NCI-H1436 treated with DMSO at 0.1 percent for 48 hours (cell line): ENCODE measurements at regions not wholly inside any gene's neighbourhood (a gene's known extent, or its start where the extent isn't known, plus 50 kb on each side); places are given as distances from the start of the nearest gene placed in this dataset.

Source experiments
- DNase-seq: peaks from one replicate; lab custom pipeline; 2025; lab: John Stamatoyannopoulos, UW

DNA sequence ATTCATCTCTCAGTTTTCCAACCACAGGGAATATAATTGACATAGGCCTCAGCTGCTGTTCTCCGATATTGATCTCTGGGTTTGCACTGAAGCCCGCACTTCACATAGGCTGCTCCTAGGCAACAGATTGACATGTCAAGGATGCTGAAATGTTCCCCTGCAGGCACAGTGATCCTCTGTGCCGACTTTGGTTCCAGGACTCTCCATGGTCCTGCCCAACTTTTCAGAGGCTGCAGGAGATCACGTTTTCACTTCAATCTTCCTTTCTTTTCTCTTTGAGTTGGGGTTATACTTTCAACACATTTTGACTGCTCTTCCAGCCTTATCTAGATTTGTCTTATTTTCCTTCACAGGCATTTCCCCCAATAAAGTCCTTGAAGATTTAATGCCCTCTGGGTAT is 1361.0 kb downstream of the DSC3 start:
- DNase-seq = no peak

DNA sequence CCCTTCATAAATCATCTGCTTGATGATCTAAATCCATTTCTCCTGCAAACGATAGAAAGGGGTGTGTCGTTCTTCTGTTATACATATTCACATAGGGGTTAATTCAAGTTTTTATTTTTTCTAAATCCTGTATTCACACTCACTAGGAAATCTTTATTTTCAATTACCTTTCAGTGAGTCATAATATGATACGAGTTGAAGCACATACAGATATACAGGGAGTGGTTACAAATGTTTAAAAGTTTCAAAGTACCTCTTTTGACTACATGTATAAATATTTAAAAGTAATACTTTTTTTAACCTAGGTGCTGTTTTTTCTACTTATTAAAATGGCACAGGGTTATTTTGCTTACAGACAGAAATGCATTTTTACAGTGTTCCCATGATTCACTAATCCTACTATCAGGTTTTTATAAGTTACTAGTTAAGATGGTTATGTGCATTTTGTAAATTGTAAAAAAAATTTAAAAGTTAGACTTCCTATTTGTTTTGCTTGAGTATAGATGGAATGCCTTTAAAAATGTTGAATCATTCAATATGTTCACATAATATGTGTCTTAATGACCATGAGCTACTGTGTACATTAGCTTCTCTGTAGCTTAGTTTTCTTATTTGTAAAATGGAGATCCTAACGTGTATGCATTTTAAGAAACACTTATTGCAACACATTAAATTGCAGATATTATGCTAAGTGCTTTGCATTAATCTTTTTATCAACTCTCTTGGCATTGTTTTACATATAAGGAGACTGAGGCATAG is 1378.1 kb downstream of the DSC3 start:
- no peak for DNase-seq

DNA sequence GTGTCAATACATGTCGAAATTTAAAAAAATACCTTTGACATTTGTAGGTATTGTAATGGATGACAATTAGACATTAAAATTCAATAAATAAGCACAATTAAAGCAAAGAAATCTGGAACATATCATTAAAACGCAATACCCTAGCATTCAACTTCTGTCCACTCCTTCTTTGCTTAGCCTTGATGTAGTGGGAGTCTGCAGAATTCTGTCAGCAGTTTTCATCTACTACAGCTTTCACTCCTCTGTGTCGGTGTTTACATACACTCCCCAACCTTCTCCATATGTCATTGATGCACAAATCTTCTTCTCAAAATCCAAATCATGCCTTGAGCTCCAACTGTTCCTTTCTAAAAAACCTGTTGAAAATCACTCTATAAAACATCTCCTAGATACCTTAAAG is 1380.6 kb downstream of the DSC3 start:
- no peak for DNase-seq

DNA sequence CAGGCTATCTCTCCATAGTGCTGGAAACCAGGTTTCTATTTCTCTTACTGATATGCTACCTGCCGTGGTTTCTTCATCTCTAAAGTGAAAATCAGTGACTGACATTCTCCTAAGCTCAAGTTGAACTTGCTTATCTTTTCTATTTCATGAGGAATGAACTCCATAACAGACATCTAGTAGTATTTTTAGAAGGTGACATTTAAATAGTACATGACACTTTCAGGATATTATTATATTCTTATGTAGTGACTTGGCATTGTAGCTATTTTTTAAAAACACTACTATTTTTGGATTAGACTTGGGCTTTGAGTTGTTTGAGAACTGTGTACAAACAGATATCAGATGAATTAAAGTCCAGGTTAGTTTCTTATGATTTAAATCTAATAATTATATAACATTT is 1381.8 kb downstream of the DSC3 start:
- no peak for DNase-seq

DNA sequence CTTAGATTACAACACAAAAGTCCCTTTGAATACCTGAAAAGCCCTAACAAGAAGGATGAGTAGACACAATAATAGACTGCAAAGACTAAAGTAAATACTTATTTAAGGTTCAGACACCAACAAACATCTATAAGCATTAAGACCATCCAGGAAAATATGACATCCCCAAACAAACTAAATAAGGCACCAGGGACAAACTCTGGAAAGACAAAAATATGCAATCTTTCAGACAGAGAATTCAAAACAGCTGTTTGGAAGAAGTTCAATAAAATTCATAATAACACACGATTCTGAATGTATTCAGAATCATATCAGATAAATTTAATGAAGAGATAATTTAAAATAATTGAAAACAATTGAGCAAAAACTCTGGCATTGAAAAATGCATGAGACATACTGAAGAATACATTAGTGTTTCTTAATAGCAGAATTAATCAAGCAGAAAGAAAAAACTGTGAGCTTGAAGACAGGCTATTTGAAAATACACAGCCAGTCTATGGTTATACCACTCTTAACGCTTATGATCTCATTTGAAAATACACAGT is 1388.8 kb downstream of the DSC3 start:
- no peak for DNase-seq

DNA sequence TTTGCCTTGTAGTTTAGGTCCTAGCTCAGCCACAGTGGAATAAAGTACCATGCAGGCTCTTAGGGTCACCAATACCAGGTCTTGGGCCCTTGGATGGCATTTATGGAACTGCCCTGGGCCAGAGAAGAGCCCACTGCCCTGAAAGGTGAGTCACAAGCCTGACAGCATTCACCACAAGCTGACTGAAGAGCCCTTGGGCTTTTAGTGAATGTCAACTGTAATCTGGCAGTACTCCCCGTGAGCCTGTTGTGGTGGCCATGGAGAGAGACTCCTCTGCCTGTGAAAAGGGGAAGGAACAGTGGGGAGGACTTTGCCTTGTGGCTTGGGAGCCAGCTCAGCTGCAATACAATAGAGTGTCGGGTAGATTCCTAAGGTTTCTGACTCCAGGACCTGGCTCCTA is 1389.7 kb downstream of the DSC3 start:
- no peak for DNase-seq

DNA sequence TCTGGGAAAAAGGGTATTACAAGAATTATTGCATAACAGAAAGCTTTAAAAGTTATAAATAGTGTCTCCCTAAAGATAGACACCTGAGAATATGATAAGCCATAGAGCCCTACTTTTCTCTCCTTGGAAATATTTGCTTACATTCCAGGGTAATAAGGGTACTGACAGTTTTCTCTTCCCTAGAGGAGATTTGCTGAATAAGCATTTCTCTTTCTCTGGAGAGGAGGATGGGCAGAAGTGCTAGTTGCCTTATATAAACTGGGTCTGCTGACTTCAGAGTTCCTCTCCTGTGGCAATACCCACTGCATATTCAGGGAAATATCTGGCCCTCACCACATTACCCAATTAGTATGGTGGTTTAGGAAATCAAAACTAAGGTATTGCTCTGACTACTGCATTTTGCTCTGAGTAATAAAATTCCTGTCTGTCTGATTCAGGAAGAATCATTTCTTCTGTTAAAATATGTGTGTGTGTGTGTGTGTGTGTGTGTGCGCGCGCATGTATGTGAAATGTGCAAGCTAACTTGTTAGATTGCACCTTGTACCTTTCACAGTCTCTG is 1391.3 kb downstream of the DSC3 start:
- no peak for DNase-seq

DNA sequence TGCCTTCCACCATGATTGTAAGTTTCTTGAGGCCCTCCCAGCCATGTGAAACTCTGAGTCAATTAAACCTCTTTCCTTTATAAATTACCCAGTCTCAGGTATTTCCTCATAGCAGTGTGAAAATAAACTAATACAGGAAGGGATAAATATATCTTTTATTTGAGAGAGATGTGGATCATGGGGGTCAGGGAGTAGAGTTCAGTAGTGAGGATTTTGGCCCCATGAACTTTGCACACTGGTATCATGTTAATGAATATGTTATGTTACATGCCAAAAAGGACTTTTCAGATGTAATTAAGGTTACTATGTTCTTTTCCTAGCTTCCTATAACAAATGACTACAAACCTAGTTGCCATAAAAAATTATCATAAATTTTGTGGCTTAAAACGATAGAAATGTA is 1393.7 kb downstream of the DSC3 start:
- no peak for DNase-seq

DNA sequence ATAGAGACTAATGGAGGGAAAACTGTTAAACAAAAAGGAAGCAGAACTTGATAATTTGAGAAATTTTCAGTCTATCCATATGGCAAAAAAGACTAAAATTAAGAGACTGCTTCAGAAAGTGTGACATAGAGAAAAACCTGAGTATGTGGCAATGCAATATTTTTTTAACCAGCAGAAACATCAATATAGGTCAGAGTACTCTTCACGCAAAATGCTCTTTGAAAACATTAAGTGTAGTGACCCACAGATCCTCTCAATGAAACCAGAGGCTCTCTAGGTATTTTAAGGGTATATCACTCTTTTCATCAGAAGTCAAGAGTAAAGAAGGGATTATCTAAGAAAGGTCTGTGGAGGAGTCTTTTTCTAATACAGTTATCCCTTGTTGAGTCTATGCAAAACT is 1394.8 kb downstream of the DSC3 start:
- no peak for DNase-seq

DNA sequence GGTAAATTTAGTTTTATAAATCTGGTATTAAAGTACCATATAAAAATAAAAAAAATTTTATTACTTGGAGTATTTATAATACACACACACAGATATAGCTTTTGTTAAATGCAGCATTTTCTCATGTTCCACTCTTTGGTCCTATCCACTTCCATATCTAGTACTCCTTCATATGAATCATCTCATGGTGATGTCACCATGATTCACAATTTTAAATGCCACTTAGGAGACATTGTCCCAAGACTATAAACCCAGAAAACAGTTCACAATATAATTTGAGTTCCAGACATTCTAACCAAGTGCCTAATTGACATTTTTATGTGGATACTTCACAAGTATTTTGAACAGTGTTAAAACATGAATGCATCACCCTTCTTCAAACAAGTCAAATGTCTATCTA is 1398.3 kb downstream of the DSC3 start:
- DNase-seq = no peak

DNA sequence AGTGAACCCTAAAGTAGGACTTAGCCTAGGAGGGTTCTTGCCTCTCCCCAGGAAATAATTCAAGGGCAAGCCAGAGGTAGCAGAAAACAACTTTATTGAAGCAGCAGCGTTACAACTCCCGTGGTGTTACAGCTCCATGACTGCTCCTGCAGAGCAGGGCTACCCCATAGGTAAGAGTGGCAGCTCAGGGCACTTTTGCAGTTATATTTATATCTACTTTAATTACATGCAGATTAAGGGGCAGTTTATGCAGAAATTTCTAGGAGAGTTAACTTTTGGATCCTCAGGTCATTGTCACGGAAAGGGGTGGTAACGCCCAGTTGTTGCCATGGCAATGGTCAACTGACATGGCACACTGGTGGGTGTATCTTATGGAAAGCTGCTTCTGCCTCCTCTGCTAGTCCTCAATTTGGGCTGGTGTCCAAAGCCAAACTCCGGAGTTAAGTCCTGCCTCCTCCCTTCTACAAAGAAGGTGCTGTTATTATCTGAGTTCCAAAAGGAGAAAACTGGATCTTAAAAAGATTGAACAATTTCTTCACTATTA is 1413.0 kb downstream of the DSC3 start:
- no peak for DNase-seq

DNA sequence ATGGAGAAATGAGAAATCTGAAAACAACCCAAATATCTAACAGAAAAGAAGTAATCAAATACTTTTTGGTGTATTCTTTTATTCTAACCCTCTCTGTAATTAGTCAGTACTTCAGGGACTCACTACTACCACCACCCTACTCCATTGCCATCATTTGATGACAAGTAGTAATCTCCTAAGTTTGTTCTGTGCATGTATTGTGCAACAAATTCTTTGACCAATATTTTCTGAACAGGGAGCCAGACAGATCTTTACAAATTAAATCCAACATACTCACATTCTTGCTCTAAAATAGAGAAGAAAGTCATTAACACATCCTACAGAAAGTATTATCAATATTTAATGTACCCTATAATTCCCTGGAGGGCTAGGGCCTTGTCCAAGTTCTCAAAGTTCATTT is 1416.4 kb downstream of the DSC3 start:
- DNase-seq = no peak

DNA sequence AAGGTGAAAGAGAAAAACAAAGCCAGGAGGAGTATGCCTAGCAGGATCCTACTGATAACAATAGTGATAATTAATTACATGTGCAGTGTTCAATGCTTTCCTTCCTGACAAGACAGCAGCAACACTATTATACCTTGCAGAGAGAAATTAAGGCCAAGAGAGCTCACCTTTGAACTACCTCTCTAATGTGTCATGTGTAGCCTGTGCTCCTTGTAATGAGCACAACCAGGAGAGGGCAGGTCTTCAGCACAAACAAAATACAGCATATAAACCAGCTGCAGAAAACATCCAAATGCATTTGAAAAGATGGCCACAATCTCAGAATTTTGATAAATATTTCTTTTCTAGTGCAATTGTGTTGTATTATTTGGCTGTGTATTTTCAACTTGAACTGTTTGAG is 1425.7 kb downstream of the DSC3 start:
- no peak for DNase-seq

DNA sequence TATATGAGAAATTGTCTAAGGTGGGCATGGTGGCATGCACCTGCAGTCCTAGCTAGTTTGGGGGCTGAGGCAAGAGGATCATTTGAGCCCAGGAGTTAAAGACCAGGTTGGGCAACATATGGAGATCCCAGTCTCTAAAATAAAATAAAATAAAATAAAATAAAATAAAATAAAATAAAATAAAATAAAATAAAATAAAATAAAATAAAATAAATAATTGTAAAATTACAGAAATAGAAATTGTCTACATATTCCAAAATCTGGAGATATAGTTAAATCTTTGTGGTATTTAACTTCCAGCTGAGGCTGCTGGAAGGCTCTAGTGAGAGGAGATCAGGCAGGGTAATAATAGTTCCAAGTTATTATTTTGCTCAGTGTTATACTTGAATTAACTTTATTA is 1432.1 kb upstream of the CDH2 start:
- no peak for DNase-seq

DNA sequence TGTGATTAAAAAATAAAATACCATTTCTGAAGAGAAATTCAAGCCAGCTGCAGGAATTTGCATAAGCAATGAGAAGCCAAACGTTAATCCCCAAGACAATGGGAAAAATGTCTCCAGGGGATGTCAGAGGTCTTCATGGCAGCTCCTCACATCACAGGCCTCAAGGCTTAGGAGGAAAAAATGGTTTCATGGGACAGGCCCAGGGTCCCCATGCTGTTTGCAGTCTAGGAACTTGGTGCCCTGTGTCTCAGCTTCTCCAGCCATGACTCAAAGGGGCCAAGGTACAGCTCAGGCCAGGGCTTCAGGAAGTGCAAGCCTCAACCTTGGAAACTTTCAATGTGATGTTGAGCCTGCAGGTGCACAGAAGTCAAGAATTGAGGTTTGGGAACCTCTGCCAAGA is 1428.4 kb upstream of the CDH2 start:
- no peak for DNase-seq

DNA sequence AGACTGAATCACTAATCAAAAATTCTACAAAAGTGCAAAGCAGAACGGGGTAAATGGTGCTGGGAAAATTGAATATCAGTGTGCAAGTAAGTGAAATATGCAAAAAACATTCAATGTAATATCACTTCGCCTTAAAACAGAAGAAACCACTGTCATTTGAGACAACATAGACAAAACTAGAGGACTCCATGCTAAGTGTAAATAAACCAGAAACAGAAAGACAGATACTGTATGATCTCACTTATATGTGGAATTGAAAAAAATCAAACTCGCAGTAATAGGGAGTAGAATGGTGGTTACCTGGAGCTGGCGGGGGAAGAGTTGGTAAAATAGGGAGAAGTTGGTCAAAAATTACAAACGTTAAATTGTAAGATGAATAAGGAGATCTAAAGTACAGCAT is 1420.0 kb upstream of the CDH2 start:
- DNase-seq = no peak

DNA sequence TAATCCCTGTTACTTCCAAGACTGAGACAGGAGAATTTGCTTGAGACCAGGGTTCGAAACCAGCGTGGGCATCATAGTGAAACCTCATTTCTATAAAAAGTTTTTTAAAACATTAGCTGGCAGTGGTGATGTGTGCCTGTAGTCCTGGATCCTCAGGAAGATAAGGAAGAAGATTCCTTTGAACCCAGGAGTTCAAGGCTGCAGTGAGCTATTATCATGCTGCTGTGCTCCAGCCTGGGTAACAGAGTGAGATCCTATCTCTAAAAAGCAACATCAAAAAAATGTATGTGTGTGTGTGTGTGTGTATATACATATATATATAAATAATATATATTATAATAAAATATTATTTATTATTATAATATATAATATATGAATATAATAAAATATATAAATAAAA is 1417.6 kb upstream of the CDH2 start:
- no peak for DNase-seq

DNA sequence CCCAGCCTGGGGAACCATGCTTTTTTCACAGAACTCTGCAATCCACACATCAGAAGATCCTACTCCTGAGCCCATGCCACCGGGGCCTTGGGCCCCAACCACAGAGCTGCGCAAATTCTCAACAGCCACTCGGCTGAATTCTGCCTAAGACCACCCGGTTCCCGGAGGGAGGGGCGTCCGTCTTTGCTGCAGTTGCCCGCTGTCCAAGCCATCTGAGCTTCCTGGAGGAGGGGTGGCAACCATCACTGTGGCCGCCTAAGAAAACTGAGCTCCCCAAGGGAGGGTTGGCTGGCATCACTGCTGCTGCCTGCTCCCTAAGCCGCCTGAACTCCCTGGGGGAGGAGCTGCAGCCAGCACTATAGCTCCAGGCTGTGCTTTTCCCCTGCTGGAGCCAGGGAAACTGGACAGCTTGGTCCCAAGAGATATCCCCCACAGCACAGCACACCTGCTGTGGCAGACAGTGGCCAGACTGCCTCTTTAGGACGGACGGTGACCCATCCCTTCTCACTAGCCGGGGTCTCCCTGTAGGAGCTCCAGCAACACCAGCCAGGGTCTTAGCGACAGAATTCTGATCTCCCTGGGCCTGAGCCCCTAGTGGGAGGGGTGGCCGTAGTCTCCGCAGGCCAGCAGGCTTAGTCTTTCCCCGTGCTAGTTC is 1411.6 kb upstream of the CDH2 start:
- no peak for DNase-seq

DNA sequence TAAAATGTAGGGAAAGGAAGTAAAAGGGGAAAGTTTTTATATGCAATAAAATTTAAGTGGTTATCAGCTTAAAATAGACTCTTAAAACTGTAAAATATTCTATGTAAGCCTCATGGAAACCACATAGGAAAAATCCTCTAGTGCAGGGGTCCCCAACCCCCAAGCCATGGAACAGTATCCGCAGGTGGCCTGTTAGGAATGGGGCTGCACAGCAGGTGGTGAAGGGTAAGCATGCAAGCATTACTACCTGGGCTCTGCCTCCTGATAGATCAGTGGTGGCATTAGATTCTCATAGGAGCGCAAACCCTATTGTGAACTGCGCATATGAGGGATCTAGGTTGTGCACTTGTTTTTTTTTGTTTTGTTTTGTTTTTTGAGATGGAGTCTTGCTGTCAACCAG is 1409.3 kb upstream of the CDH2 start:
- no peak for DNase-seq

DNA sequence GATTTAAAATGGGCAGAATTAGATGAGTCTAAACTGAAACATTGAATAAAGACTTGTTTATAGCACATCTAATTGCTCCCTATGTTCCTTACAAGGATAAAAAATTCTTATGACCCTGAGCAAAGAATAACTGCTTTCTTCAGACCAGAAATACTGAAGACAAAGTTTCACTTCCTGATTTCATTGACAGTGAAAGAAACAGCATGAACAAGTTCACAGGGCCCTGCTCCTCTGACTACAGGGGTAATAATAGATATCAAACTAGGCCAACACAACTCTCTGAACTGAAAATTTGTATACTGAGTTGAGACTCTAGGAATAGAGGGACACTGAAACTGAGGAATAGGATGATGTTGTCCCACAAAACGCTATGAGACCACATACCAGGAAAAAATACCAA is 1383.3 kb upstream of the CDH2 start:
- no peak for DNase-seq

DNA sequence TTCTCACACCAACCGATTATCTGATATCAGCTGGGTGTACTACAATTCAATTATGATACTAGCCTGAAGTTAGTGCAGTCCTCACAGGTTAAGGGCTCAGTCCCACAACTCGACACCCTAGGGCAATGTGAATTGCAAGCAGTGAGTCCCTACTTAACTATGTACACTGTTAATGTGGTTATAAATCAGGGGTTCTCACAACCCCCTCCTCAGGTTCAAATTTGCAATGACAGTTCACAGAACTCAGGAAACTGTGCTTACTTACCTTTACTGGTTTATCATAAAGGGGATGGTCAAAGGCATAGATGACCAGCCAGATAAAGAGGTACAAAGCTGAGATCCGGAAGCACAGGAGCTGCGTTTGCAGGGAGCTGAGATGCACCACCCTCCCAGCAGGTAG is 1379.1 kb upstream of the CDH2 start:
- DNase-seq = no peak

DNA sequence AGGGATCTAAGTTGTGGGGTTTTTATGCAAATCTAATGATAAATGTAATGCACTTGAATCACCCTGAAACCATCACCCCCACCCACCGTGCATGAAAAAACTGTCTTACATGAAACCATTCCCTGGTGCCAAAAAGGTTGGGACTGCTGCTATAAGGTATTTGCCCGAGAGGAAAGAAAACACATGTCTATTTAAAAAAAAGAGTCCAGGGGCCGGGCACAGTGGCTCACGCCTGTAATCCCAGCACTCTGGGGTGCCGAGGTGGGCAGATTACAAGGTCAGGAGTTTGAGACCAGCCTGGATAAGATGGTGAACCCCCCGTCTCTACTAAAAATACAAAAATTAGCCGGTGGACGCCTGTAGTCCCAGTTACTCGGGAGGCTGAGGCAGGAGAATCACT is 1372.8 kb upstream of the CDH2 start:
- no peak for DNase-seq

DNA sequence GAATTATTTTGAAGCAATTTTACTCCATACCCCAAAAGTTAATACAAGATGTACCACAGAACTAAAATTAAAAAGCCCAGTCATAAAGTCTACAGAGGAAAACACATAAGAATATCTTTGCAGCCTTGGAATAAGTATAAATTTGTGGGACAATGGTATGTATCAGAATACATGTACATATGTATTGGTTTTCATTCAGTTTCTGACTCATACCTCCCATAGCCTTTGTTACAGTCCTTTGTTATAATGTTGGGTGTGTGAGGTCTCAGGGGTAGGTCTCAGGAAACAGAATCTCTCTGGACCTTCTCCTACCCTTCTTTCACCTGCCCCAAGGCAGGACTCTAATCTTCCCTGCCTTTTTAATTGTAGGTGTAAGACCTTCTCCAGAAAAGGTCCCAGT is 1370.7 kb upstream of the CDH2 start:
- DNase-seq = no peak
